GM12878 (cell line): ENCODE measurements at regions not wholly inside any gene's neighbourhood (a gene's known extent, or its start where the extent isn't known, plus 50 kb on each side); places are given as distances from the start of the nearest gene placed in this dataset.

ENCODE experiments used
- ATAC-seq: fragments of 200-7000 bp; cut with Tn5 transposase; 3 replicates; pipeline ENCODE4 v1.9.1; 2020; ENCODE audit warnings: mild to moderate bottlenecking, moderate library complexity
- BruUV-seq: library from RNA; stranded (reverse); fragments of 400-500 nt; replicated peaks from 2 replicates; lab custom pipeline; 2021; lab: Mats Ljungman, UMichigan
- CTCF ChIA-PET: fragments of 300-600 bp; sonication (Branson Sonifier 250); formaldehyde crosslinking; extraction: SDS; loops from one replicate; lab custom pipeline; 2021; ENCODE audit warnings: inconsistent platforms; lab: Yijun Ruan, JAX
- POLR2A ChIA-PET: fragments of 350-600 bp; formaldehyde crosslinking; extraction: SDS; loops from one replicate; lab custom pipeline; 2021; ENCODE audit warnings: inconsistent platforms; lab: Charles Lee
- RAD21 ChIA-PET: fragments of 300-600 bp; sonication (Branson Sonifier 250); formaldehyde crosslinking; loops from one replicate; lab custom pipeline; 2023; ENCODE audit warnings: antibody characterized with exemption; ENCODE audit not compliant: unreplicated experiment; lab: Charles Lee
- SMC1A ChIA-PET: fragments of 300-600 bp; sonication (Branson Sonifier 250); formaldehyde crosslinking; loops from one replicate; lab custom pipeline; 2023; ENCODE audit not compliant: unreplicated experiment, uncharacterized antibody; lab: Charles Lee
- DNase-seq: peaks from one replicate; pipeline ENCODE4 v3.0.0-alpha.2; 2011; ENCODE audit warnings: low read depth, low spot score
- FAIRE-seq: peaks from 3 replicates; lab custom pipeline; 2011; peaks lifted over from hg19 to GRCh38; lab: Jason Lieb, UNC
- H2AFZ ChIP-seq: 2 replicates; pipeline ENCODE4 v1.6.0; 2011; ENCODE audit warnings: low read depth, low read length, control low read depth; ENCODE audit not compliant: control insufficient read depth
- H3K27ac ChIP-seq: 2 replicates; pipeline ENCODE4 v1.5.1; 2011; ENCODE audit warnings: control low read depth; ENCODE audit not compliant: control insufficient read depth, insufficient read depth
- H3K27me3 ChIP-seq, 2 experiments: replicated peaks in 1 of 2; 2 replicates each; pipeline versions ENCODE4 v1.6.0 to v1.6.1; 2011; ENCODE audit warnings: low read length in 1 of 2; ENCODE audit not compliant: control insufficient read depth in 2 of 2, insufficient read depth in 2 of 2
- H3K36me3 ChIP-seq, 2 experiments: 2 replicates each; pipeline ENCODE4 v1.5.1; 2011; ENCODE audit warnings: low read length in 1 of 2; ENCODE audit not compliant: control insufficient read depth in 2 of 2, insufficient read depth in 2 of 2
- H3K4me1 ChIP-seq: 2 replicates; pipeline ENCODE4 v1.6.1; 2011; ENCODE audit warnings: mild to moderate bottlenecking, low read length, moderate library complexity, mixed read lengths; ENCODE audit not compliant: control insufficient read depth, insufficient read depth
- H3K4me2 ChIP-seq: 2 replicates; pipeline ENCODE4 v1.6.0; 2011; ENCODE audit warnings: control low read depth; ENCODE audit not compliant: control insufficient read depth, insufficient read depth
- H3K4me3 ChIP-seq: fragments of 200-600 bp; sonication (generic); 2 replicates; pipeline ENCODE4 v1.5.1; 2016
- H3K79me2 ChIP-seq: 2 replicates; pipeline ENCODE4 v1.6.0; 2011; ENCODE audit warnings: low read length; ENCODE audit not compliant: control insufficient read depth, insufficient read depth
- H3K9ac ChIP-seq: 2 replicates; pipeline ENCODE4 v1.8.0; 2011; ENCODE audit warnings: low read length, control low read depth, mixed read lengths; ENCODE audit not compliant: control insufficient read depth, insufficient read depth
- H3K9me3 ChIP-seq: replicated peaks from 3 replicates; pipeline ENCODE4 v1.5.1; 2011; ENCODE audit warnings: mild to moderate bottlenecking, low read length; ENCODE audit not compliant: control insufficient read depth, insufficient read depth
- H4K20me1 ChIP-seq: 2 replicates; pipeline ENCODE4 v1.6.0; 2011; ENCODE audit not compliant: control insufficient read depth, insufficient read depth
- CEBPB ChIP-seq, 2 experiments: fragments of 150-350 bp in 1 of 2; IDR thresholded peaks; 2 replicates each; pipeline ENCODE4 v1.6.1; 2012 to 2014; ENCODE audit warnings: low read depth in 2 of 2, low read length in 2 of 2, borderline replicate concordance in 1 of 2, inconsistent platforms in 1 of 2
- CUX1 ChIP-seq: IDR thresholded peaks from 2 replicates; pipeline ENCODE4 v1.6.1; 2012; ENCODE audit warnings: improper control_type of control experiment, low read depth, low read length; ENCODE audit not compliant: insufficient replicate concordance
- DPF2 ChIP-seq: fragments of 450-650 bp; IDR thresholded peaks from 2 replicates; pipeline ENCODE4 v1.6.1; 2017; ENCODE audit warnings: mild to moderate bottlenecking
- E2F8 ChIP-seq: fragments of 450-650 bp; IDR thresholded peaks from 2 replicates; pipeline ENCODE4 v1.6.1; 2018; ENCODE audit warnings: mild to moderate bottlenecking, low read depth, moderate library complexity; ENCODE audit not compliant: partially characterized antibody
- EP300 ChIP-seq, 2 experiments: fragments of 150-350 bp in 1 of 2; IDR thresholded peaks; 2 replicates each; pipeline ENCODE4 v1.6.1; 2011 to 2012; ENCODE audit warnings: low read depth in 2 of 2, low read length in 2 of 2, borderline replicate concordance in 1 of 2, improper control_type of control experiment in 1 of 2, inconsistent platforms in 1 of 2; ENCODE audit not compliant: control insufficient read depth in 1 of 2
- IKZF2 ChIP-seq, 2 experiments: fragments of 450-650 bp; IDR thresholded peaks; 2 replicates each; pipeline ENCODE4 v1.6.1; 2017; ENCODE audit warnings: mild to moderate bottlenecking in 2 of 2, moderate library complexity in 2 of 2
- LARP7 ChIP-seq: fragments of 450-650 bp; IDR thresholded peaks from 2 replicates; pipeline ENCODE4 v1.6.1; 2017; ENCODE audit warnings: mild to moderate bottlenecking
- NRF1 ChIP-seq: conservative IDR thresholded peaks from 2 replicates; pipeline ENCODE4 v1.6.1; 2011; ENCODE audit warnings: mild to moderate bottlenecking, low read depth, low read length, improper control_type of control experiment
- POLR2AphosphoS5 ChIP-seq: IDR thresholded peaks from 2 replicates; pipeline ENCODE4 v1.6.1; 2011; ENCODE audit warnings: mild to moderate bottlenecking, low read length, inconsistent platforms
- RBBP5 ChIP-seq: fragments of 200-600 bp; sonication (generic); conservative IDR thresholded peaks from 2 replicates; pipeline ENCODE4 v1.6.1; 2016
- RUNX3 ChIP-seq: IDR thresholded peaks from 2 replicates; pipeline ENCODE4 v1.6.1; 2012; ENCODE audit warnings: low read length, inconsistent platforms
- SMARCA5 ChIP-seq: fragments of 450-650 bp; IDR thresholded peaks from 2 replicates; pipeline ENCODE4 v1.6.1; 2017; ENCODE audit warnings: mild to moderate bottlenecking
- SREBF1 ChIP-seq: IDR thresholded peaks from 2 replicates; pipeline ENCODE4 v1.6.1; 2012; ENCODE audit warnings: mild to moderate bottlenecking, low read length
- SUPT20H ChIP-seq: IDR thresholded peaks from 2 replicates; pipeline ENCODE4 v1.6.1; 2011; ENCODE audit warnings: low read depth, mild to moderate bottlenecking, low read length, moderate library complexity, borderline replicate concordance; ENCODE audit not compliant: control insufficient read depth
- SUZ12 ChIP-seq: fragments of 200-600 bp; sonication (generic); IDR thresholded peaks from one replicate; pipeline ENCODE4 v1.6.1; 2018; ENCODE audit warnings: antibody characterized with exemption, mild to moderate bottlenecking; ENCODE audit not compliant: unreplicated experiment
- TARDBP ChIP-seq: IDR thresholded peaks from 2 replicates; pipeline ENCODE4 v1.6.1; 2016; ENCODE audit warnings: borderline replicate concordance
- WGBS: methylation state at CpG from one replicate; pipeline ENCODE4 v1.1.6; 2016; ENCODE audit warnings: low lambda C conversion rate; ENCODE audit not compliant: insufficient replicate concordance, insufficient coverage; ENCODE audit errors: missing lambda C conversion rate; 5-methylcytosine and 5-hydroxymethylcytosine counted together
- in situ Hi-C: fragments of 300-500 bp; cut with MboI; formaldehyde crosslinking; loops from 9 replicates; pipeline ENCODE4 v1.14.3; 2018; ENCODE audit warnings: mixed read lengths
- intact Hi-C: fragments of 100-400 bp; cut with micrococcal nuclease; formaldehyde crosslinking; loops from one replicate; pipeline ENCODE4 v1.14.2; 2022; ENCODE audit not compliant: unreplicated experiment

- no peaks in the 10 kb centered on the region for H4K20me1 ChIP-seq
- H3K79me2 ChIP-seq = no peaks in the 10 kb centered on the region
- H3K27ac ChIP-seq = no peak overlapping the region
- H3K4me2 ChIP-seq = no peak overlapping the region
- no TSS peak for BruUV-seq
- TF ChIP-seq NRF1 (no peak), SUPT20H (no peak), EP300 (IDR thresholded peaks at IDR 0.05; ENCODE audit: borderline replicate concordance in 1 of 2, control insufficient read depth in 1 of 2, low read depth in 2 of 2, low read length in 2 of 2) (no peak), IKZF2 (IDR thresholded peaks at IDR 0.05) (no peak), POLR2AphosphoS5 (no peak), SMARCA5 (no peak), RBBP5 (no peak), SREBF1 (no peak), SUZ12 (no peak), DPF2 (no peak), RUNX3 (no peak), TARDBP (no peak), CUX1 (no peak), CEBPB (IDR thresholded peaks at IDR 0.05; ENCODE audit: borderline replicate concordance in 1 of 2, low read depth in 2 of 2, low read length in 2 of 2) (no peak), LARP7 (no peak), E2F8 (no peak)
- SMC1A ChIA-PET = no interaction called here
- H2AFZ ChIP-seq = no peak overlapping the region
- in situ Hi-C loops (no loop called here), intact Hi-C loops (no loop called here)
- no peak overlapping the region for H3K4me3 ChIP-seq
- 48% methylated on average over 14 of the region's 14 CpGs for WGBS
- H3K9ac ChIP-seq = no peak overlapping the region
- RAD21 ChIA-PET = no interaction called here
- FAIRE-seq (no peak), ATAC-seq (no peak), DNase-seq (no peak)
- no peaks in the 10 kb centered on the region for H3K27me3 ChIP-seq
- POLR2A ChIA-PET = no interaction called here
- no peaks in the 10 kb centered on the region for H3K36me3 ChIP-seq
- no peaks in the 10 kb centered on the region for H3K9me3 ChIP-seq
- CTCF ChIA-PET = no interaction called here
- no peaks in the 10 kb centered on the region for H3K4me1 ChIP-seq
Measured at GRCh38 chr3:106913111-106913698, 464.0 kb upstream of the CCDC54 start.
